ENCODE measurements at regions not wholly inside any gene's neighbourhood (a gene's known extent, or its start where the extent isn't known, plus 50 kb on each side); places are given as distances from the start of the nearest gene placed in this dataset.

DNA sequence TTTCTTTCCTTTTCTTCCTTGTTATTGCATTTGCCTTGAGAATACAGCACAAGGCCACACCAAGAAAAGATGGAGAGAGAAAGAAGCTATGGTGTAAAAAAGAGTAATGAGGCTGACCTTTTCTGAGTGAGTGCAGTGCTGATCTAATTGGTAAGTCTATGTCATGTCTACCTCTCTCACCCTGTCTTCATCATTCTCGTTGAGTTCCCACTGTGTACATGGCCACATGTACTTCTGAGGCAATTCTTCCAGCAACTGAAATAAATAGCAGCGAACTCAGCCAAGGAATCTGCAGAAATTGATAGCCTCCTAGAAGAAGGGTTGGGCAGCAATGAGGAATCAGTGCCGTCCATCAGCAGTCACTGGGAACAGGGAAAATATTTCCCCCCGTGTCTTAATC, 367.2 kb upstream of the SPTLC3 start:
- no peak for TF ChIP-seq POLR2A (IDR thresholded peaks at IDR 0.05)
- TF ChIP-seq, protein P1, sequence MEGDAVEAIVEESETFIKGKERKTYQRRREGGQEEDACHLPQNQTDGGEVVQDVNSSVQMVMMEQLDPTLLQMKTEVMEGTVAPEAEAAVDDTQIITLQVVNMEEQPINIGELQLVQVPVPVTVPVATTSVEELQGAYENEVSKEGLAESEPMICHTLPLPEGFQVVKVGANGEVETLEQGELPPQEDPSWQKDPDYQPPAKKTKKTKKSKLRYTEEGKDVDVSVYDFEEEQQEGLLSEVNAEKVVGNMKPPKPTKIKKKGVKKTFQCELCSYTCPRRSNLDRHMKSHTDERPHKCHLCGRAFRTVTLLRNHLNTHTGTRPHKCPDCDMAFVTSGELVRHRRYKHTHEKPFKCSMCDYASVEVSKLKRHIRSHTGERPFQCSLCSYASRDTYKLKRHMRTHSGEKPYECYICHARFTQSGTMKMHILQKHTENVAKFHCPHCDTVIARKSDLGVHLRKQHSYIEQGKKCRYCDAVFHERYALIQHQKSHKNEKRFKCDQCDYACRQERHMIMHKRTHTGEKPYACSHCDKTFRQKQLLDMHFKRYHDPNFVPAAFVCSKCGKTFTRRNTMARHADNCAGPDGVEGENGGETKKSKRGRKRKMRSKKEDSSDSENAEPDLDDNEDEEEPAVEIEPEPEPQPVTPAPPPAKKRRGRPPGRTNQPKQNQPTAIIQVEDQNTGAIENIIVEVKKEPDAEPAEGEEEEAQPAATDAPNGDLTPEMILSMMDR (IDR thresholded peaks at IDR 0.05) = no peak
- no peak for TF ChIP-seq POLR2AphosphoS5 (IDR thresholded peaks at IDR 0.05)
- no peak for TF ChIP-seq EP300 (IDR thresholded peaks at IDR 0.05)

All from upper lobe of left lung (tissue), 4 donors.